OCI-LY1 (cell line): ENCODE measurements at regions not wholly inside any gene's neighbourhood (a gene's known extent, or its start where the extent isn't known, plus 50 kb on each side); places are given as distances from the start of the nearest gene placed in this dataset.

Experiments used
- CTCF ChIP-seq: fragments of 200-600 bp; sonication (generic), shearing (Covaris generic); IDR thresholded peaks from 2 replicates; pipeline ENCODE4 v1.5.1; 2017; ENCODE audit warnings: mild to moderate bottlenecking, antibody characterized with exemption, low read length, moderate library complexity, mixed read lengths
- EZH2 ChIP-seq: fragments of 200-600 bp; sonication (generic), shearing (Covaris generic); IDR thresholded peaks from 2 replicates; pipeline ENCODE4 v1.8.0; 2017; ENCODE audit warnings: borderline replicate concordance, mixed run types, mild to moderate bottlenecking, antibody characterized with exemption, low read length, moderate library complexity, mixed read lengths

DNA sequence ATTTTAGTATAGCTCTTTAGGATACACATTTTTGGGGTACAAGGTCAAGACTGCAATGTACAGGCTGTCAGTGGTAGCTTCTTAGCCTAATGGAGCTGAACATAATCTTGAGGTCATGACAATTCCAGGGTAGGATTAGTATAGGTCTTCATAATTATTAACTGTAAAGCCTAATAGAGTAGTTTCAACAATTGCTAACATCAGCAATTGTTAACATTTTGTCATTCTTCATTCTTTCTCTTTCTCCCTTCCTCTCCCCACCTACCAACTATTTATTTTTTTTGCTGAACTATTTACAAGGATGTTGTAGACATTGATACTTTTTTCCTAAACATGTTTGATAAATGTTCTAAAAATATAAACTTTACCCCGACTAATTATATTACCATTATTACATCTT, 461.3 kb upstream of the DCC start:
- TF ChIP-seq CTCF: no peak
- TF ChIP-seq EZH2: no peak
